HG02973 (cell line): ENCODE measurements at regions not wholly inside any gene's neighbourhood (a gene's known extent, or its start where the extent isn't known, plus 50 kb on each side); places are given as distances from the start of the nearest gene placed in this dataset.
"Not testable (repeated sequence)": the region's sequence is repeated elsewhere in the genome, so short reads cannot be mapped to it uniquely, and the experiment has no call there.

Experiments used
- ATAC-seq: cut with Tn5 transposase; IDR thresholded peaks from one replicate; pipeline ENCODE4 v1.9.1; 2021; ENCODE audit warnings: moderate library complexity; ENCODE audit not compliant: unreplicated experiment

DNA sequence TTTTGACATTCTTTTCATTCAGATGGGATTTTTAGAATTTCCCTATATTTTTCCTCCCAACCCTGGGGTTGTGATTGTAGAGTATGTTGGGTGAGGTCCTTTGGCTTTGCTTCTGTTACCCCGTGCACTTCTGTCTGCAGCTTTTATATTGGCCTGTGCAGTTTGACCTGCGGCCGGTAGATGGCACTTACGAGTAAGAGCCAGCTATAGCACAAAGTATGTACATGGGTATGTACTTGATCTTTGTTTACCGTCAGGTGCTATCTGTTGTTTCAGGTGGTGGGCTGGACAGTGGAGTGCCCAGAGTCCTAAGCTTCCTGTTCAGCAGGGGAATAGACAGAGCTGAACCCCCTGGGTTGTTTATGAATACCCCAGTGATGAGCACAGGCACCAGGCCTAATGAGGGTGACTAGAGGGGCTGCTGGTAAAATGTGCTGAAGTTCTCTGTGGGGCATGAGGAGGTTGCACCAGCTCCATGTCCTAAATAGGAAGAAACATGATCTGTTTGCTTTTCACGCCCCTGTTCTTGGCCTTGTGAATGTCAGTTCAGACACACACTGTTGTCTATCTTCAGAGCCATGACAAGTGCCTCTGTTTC, 58.9 kb upstream of the THUMPD2 start:
- peak; percentile 95 for ATAC-seq

GRCh38 chr2:39836638-39837037, 57.6 kb upstream of the THUMPD2 start:
- no peak for ATAC-seq

- ATAC-seq = no peak
Observed at GRCh38 chr2:39834426-39834825, 55.4 kb upstream of the THUMPD2 start.

GRCh38 chr2:39830610-39831009, 51.6 kb upstream of the THUMPD2 start:
- not testable (repeated sequence) for ATAC-seq
